ENCODE measurements at regions not wholly inside any gene's neighbourhood (a gene's known extent, or its start where the extent isn't known, plus 50 kb on each side); places are given as distances from the start of the nearest gene placed in this dataset.

DNA sequence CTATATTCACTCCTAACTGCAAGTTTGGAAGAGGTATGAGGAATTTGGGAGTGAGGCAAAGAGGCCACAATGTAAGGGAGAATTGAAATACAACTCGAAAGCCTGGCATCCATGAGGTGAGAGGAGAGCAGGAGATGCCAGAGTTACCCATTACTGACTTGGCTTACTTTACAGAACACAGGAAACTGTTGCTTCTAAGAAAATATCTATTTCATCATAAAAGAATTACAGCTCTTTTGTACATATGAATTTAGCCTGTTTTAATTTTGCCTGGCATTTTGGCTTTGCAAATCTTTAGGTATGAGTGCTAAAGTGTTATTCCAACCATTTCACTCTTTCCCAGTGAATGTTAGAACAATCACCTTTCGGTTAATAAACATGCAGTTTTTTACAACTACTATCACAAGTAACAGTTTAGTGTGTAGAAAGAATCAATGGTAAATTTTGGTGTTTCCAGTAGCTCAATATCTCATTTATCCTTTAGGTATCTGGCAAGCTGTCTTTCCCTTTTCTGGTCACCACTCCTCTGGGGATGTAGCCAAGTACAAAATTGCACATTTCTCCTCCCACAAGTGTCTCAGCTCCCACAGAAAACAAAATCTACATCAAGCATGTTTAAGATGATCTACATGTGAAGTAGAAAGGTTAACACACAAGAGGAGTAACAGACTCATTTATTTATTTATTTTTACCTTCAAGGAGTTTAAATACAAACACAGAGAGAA is 196.6 kb upstream of the DCN start:
- DNase-seq: no peak

DNA sequence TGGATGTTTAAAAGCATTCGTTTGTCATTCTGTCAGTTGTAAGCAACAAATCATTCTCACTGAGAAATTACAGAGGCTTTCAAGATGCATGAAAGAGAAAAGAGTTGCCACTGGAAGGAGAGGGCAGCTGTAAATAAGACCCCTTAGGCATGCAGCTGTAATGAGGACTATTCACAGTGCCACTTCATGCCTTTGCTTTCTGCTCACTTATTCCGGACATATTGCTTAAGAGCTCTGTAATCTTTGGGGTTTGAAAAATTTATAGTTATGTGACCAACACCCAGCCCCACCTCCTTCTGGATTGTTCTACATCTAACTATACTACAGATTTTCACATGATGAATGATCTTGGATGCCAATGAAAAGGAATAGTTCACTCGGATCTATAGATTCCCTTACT is 194.8 kb upstream of the DCN start:
- no peak for DNase-seq

DNA sequence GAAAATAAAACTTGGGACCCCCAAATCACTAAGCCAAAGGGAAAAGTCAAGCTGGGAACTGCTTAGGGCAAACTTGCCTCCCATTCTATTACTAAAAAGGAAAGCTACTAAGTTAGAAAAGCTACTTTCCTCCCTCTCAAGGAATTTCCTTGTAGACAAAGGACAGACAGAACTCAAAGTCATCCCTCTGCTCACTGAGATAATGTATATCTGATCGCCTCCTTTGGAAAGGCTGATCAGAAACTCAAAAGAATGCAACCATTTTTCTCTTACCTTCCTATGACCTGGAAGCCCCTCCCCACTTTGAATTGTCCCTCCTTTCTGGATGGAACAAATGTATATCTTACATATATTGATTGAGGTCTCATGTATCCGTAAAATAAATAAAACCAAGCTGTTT is 190.5 kb upstream of the DCN start:
- DNase-seq: no peak

DNA sequence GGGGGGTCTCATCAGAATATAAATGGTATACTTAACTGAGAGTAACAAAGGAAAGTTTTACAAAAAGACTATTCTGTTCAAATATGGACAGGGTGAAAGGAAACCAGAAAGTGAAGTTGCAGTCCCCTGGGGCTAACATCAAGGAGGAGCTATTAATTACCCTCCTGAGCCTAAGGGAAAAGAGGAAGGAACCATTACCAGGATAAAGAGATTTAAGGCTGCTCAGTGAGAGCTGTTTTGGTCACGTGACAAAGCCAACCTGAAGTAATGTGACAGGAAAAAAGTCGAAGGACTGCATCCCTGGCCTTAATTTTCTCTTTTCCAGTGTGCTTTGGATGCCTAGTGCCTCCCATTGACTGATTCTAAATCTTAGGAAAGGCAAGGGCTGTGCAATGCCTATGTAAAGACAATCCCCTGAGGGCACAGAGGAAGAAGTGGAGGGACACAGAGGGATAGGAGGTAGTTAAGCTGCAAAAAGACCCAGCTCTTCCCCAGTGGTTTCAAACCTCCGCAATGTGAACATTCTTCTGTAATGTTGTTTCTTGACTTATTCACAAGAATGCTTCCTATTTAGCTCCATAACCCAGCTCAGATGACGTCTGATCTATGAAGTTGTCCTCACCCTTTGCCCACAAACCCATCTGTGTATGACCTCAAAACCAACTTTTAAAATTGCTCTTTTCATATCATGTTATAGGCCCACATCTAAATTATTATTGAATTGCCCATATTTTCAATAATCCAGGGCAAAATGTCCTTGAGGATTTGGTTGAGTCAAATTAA is 187.7 kb upstream of the DCN start:
- DNase-seq: no peak

DNA sequence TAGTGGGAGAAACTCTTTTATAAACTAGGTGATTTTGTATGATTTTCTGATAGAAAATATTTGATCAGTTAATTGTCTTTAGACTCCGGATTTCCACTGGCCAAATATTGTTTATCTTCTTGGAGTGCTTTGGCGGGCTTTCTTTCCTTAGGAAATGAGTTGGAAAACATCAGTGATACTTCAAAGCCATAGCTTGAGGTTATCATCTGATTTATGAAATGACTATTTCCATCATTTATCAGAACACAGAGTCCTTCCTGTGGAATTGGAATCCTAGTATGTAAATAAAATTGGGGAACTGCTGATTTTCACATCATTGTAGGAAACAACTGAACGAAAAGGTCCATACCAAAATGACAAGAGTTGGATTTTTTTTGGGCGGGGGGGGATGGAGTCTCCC is 186.0 kb upstream of the DCN start:
- DNase-seq: no peak

DNA sequence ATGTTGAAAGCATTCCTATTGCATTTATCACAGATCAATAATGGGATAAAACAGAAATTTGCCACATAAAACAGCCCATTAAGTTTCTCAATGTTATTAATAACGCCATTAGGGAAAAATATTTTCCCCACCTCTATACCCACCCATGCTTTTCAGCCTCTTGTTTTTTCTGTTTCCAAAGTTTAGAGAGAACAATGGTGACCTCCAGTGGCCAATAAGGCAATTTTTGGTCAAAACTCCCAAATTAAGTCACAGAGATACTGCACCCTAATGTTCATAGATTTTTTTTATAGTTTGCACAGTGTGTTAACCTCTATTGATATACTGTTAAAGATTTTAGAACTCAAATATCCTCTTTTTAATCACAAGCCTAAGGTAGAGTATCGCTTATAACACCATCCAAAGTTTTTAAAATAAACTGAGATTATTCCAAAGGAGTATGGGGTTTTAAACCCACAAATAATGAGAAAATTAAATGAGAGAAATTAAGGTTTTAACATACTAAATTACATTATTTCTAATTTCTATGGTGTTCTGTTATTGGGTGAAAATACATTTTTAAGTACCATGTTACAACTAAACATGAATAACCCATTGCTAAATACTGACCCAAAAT is 184.7 kb upstream of the DCN start:
- DNase-seq: no peak

DNA sequence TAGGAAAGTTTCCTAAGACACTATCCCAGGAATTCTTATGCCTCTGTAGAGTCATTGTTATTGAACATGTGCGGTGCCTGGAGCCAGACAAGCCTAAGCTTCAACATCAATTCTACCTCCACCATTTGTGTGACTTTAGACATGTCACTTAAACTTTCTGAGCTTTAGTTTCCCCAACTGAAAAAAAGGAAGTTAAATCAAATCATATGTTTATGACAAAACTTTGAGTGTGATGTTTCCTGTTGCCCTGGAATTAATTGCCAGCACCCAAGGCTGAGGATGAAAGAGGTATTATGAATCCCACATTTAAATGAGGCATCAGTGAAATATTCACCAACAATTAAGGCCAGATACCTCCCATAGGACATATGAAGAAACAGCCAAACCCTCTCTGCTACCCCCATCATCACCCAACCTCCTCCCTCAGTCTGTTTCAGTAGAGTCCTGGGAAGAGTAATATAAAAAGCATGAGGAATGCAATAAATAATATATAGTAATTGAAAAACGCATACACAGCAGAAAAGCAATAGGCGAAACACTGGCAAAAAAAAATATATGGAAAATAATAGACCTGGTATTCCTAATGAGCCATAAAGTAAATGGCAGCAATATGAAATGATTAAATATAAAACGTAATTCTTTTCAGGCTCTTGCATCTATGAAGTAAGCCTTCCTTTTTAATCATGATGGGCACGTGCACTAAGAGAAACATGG is 182.0 kb upstream of the DCN start:
- no peak for DNase-seq

DNA sequence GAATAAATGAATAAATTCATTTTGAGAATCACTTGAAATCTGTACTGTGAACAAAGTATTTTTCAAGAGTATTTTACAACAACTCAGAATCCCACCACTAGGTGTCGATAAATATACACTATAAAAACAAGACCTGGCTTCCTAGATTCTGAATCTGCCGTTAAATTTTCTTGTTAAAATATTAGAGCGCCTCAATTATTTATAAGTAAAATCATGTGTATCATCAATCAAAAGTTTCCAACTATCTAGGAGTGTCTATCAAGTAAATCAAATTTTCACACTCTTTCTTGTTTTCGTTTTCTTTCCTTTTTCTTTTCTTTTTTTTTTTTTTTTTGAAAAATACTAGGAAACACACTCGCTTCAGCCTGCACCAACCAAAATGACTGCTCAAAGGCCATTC is 179.2 kb upstream of the DCN start:
- DNase-seq: peak; percentile 4

DNA sequence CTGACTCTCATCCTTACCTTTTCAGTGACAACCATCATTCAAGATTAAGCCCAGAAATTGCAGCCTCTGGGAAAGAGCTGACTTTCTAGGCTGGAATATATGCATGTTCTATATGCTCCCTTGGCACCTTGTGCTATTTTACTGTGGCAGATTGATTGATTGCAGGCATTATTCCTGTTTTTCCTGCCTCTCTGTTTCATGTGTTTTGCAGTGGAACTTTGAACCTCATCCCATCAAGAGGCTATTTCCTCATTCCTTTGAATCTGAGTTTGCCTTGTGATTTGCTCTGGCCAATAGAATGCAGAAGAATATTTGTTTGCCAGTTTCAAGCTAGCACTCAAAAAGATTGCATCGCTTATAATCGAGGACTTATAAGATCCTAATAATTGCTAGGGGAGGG is 174.8 kb upstream of the DCN start:
- no peak for DNase-seq

DNA sequence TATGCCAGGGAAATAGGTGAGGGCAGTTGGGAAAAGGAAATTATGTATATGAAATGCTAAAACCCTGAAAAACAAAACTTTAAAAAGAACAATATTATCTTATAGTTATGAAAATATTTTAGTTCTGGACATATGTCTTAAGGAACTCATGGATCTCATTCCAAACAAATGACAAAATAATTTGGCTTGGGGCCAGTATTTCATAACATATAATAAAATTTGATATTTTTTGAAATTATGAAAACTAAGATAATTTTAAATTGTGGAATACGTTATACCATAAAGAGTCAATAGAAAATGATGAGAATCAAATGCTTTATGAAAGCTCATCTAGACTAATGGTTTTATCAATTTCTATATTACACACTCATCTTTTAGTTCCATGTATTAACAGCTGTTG is 173.8 kb upstream of the DCN start:
- DNase-seq: no peak

DNA sequence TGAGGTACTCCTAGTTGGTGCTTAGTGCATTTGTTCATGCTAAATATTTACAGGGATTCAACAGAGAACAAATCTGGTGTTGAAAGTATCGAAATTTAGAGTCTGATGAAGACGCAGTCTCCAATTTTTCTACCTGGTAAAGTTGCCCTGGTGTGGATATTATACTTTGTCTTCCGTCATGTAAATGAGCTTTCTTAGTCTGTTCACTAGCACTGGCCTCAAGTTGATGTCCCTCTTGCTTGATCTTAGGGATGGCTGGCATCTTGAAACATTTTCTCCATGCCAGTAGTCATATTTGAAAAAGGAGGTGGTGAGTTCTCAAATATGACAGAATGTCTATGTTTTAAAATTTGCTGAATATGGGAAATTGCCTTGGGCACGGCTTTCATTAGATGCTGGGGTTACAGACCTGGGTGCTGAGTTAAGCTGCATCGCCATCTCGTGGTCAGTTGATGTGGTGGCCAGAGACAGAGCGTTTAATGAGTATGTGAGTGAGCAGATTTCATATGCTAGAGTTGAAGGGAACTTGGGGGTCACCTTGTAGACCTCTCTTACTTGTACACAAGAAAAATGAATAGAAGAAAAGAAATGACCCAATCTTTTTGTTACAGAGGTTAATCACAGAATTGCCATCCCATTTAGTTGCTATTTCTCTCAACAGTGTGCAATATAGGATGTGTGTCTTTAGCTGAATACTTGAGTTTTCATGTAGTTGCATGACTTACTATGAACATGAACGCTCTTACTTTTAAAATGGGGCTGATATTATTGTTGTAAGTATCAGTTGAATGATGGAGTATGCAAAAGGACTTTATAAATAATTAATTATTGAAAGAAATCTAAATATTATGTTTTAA is 172.8 kb upstream of the DCN start:
- peak; percentile 40 for DNase-seq

DNA sequence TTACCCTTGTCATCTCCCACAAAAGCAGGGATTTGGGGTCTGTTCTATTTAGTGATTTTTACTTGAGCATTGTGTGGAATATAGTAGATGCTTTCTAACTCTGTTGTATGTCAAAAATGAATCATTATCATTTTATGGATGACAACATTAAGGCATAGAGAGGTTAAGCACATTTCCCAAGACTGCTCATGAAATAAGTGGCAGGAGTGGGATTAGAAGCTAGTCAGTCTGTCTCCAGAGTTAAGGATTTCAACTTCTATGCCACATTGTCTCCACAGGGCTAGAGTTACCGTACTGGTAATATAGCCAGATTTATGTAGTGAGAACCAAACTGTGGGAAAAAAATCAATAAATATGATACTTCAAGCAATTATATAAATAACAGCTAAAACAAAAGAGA is 170.6 kb upstream of the DCN start:
- DNase-seq: no peak

DNA sequence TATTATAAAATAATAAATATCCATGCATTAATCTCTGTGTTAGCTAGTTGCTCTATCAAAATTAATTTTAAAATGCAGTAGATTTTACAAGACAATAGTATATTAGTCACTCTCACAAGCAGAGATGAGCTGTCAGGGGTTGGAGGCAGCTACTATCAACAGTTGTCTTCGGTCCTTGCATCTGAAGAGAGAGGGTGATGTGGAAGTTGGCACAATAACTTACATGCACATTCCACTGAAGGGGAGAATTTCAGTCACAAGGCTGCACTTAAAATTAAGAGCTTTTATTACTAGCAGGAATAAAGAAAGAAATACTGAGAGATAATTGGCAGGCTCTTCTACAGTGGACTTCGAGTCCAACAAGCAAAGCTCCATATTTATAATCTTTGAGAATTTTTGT is 166.9 kb upstream of the DCN start:
- DNase-seq: no peak

DNA sequence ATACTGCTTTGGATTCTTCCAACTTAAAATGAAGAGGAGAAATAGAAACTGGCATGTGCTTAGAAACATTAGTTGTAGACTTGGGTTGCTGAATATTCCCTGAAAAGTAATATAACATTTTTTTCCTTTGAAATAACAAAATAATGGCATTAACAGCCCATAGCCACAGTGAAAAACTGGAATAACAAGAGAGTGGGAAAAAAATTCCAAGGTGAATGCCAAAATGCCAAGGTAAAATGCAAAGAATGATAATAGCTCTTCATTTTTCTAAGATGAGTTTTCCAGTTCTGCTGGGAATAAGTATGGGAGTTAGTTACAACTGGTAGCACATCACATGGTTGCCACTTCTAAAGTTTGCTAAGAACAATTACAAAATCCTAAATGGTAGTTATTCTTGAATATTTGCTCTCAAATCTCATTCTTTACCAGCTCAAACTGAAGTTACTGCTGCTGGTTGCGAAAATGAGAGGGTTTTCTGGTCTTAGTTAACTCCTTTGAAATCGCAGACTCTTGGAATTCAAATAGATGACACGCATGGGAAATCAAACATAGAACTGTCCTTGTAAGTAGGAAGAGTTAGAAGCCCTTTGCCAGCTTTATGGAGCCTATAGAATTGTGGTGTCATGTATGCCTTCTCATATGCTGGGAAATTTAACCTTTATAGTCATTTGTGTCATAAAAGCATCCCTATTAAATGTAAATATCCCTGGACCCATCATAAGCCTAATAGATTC is 165.0 kb upstream of the DCN start:
- DNase-seq: no peak

DNA sequence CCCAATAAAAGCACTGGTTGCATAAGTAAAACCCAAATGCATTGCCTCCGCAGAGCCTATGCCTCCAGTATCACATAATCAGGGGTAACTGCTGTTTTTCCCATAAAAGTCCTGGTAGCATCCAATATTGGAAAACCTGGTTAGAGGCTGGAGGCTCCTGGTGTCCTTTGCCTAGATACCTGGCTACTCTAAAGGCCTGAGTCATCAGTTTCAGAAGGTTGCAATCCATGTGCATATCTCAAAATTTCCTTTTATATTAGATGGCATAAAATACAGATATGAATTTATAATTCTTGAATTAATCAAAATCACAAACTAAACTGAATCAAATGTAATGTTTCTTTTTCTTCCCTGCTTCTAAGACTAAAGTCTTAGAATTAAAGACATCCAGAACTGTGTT is 164.2 kb upstream of the DCN start:
- DNase-seq: no peak

DNA sequence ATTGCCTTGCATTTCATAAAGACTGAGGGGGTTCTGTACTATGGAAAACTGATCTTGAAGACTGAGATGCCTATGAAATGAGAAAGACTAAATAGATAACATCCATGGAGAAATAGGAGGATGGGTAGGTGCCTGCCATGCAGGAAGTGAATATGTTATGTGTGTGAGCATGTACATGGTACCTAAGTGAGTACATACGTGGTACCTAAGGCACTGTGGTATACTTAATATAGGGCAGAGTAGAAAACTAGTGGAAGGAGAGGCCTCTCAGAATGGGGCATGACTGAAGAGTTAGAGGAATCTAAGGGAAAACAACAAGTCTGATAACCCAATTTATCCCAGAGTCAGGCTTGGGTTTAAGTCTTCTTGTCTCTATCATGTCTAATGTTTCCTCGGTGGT is 161.8 kb upstream of the DCN start:
- DNase-seq: no peak

DNA sequence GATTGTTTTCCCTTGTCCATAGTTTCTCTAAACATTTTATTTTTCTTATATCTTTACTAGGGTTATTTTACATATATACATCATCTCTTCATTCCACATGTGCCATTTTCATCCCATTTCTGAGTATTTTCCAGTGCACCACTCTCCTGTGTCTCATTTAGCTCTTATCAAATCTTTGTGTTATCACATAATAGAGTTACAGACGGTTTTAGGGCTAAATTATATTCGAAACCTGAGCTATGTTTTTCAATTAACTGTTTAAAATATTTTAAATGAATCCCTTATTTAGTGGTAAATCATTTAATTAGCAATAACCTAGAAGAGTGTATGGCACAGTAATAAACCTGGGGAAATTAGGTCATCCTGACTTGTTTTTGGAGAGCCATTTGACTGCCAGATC is 160.4 kb upstream of the DCN start:
- DNase-seq: no peak

DNA sequence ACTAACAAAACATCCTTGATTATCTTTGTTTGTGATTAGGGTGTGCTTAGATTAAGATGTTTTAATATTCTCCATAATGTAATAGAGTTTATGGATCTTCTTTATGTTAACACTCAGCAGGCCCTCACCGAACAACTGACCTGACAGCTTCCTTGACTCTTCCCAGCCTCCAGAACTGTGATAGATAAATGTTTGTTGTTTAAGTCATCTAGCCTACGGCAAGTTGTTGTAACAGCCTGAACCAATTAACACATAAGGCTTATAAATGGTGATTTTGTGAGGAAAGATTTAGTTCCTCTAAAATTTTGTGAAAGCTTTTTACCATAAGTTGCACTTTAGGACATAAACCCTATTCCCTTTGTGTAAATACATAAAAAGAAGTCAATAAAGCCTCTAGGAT is 156.5 kb upstream of the DCN start:
- DNase-seq: no peak

DNA sequence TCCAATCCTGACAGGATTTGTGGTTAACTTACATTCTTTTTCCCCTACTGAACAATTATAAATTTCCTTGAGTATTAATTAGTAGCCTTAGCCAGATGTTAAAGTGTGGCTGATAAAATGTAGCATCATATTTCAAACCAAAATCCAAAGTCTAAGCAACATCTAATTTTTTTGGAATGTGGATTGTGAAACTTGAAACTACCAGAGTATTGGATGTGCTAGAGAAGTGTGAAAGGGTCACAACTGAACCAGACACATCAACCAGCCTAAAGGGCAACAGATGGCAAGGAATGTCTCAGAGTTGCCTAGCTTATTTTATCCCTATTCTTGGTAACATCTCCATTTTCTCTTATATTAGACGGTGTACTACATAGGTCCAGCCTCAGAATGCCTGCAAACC is 153.1 kb upstream of the DCN start:
- no peak for DNase-seq

DNA sequence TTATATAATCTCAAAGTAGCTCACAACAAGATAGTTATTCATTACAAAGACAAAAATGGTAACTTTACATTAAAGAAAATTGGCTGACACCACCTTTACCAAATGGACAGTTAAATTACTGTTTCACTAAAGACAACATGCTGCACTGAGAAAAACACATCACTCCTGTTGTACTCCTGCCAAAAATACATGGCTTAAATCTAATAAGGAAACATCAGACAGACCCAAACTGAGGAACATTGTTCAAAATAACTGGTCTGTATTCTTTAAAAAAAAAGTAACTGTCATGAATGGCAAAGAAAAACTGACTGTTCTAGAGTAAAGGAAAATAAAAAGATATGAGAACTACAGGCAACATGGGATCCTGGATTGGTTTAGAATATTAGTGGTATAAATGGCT is 151.3 kb upstream of the DCN start:
- no peak for DNase-seq

DNA sequence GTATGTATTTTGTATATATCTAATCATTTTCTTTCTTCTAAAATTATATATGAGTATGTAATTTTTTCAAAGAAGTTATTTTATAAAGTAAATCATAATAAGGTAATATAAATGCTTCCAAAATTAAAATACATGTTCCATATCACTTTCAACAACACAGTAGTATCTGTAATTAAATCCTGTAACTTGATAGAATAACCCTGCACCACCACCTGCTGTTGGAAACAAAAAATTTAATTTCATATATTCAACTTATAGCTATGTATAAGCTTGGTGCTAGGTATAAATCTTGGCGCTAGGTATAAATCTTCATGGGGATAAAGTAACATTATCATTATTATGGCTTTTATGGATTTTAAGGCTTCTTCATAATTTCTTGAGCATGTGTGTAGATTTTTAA is 149.7 kb upstream of the DCN start:
- peak; percentile 33 for DNase-seq

DNA sequence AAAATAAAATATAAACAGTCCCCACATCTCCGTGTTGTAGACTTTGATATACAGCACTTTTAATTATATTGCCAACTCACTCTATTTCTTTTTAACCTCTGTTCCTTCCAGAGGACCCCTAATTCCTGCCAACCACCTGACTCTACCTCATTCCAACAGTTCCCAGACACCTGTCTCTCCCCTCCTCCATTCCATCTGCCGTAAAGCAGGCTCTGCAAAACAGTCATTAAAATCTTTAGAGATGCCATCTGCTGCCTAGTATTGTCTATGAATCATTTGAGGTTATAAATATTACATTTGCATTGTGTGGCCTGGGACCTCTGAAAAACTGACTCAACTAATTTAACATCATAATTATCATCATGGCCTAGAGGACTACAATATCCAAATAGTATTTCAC is 148.8 kb upstream of the DCN start:
- peak; percentile 63 for DNase-seq

Data from NCI-H446 treated with DMSO at 0.1 percent for 48 hours (cell line).